PC-3 (cell line): ENCODE measurements at regions not wholly inside any gene's neighbourhood (a gene's known extent, or its start where the extent isn't known, plus 50 kb on each side); places are given as distances from the start of the nearest gene placed in this dataset.
A peak's percentile ranks its signal among the peaks of the same experiment; 100 is the strongest.

Experiments
- ATAC-seq: fragments of 200-7000 bp; cut with Tn5 transposase; 2 replicates; pipeline ENCODE4 v1.9.1; 2020; ENCODE audit warnings: mild to moderate bottlenecking, moderate library complexity
- BruUV-seq: library from RNA; stranded (reverse); fragments of 400-500 nt; replicated peaks from 2 replicates; lab custom pipeline; 2021; lab: Mats Ljungman, UMichigan
- CTCF ChIA-PET: fragments of 300-600 bp; sonication (Branson Sonifier 250); formaldehyde crosslinking; loops from one replicate; lab custom pipeline; 2022; ENCODE audit warnings: antibody characterized with exemption; lab: Charles Lee
- POLR2A ChIA-PET: fragments of 300-600 bp; sonication (Branson Sonifier 250); formaldehyde crosslinking; loops from one replicate; lab custom pipeline; 2022; ENCODE audit warnings: antibody characterized with exemption; ENCODE audit not compliant: unreplicated experiment; lab: Charles Lee
- DNase-seq: peaks from one replicate; pipeline ENCODE4 v3.0.0-alpha.2; 2015
- H2AFZ ChIP-seq: fragments of 300-600 bp; sonication (generic); 2 replicates; pipeline ENCODE4 v1.6.0; 2016; ENCODE audit warnings: antibody characterized with exemption, low read length
- H3F3A ChIP-seq: fragments of 300-600 bp; sonication (generic); one replicate; pipeline ENCODE4 v1.6.0; 2017; ENCODE audit warnings: antibody characterized with exemption, low read length, control low read depth, mild to moderate bottlenecking; ENCODE audit not compliant: unreplicated experiment
- H3K27ac ChIP-seq: fragments of 300-600 bp; sonication (generic); 2 replicates; pipeline ENCODE4 v1.5.1; 2016; ENCODE audit warnings: mild to moderate bottlenecking, low read length
- H3K27me3 ChIP-seq: fragments of 300-600 bp; sonication (generic); 2 replicates; pipeline ENCODE4 v1.6.1; 2016; ENCODE audit warnings: low read length, mixed read lengths
- H3K36me3 ChIP-seq: fragments of 300-600 bp; sonication (generic); 2 replicates; pipeline ENCODE4 v1.6.1; 2016; ENCODE audit warnings: low read depth, mixed run types, low read length, mixed read lengths
- H3K4me1 ChIP-seq: fragments of 300-600 bp; sonication (generic); 2 replicates; pipeline ENCODE4 v1.5.1; 2016; ENCODE audit warnings: low read length; ENCODE audit not compliant: insufficient read depth
- H3K4me2 ChIP-seq: fragments of 300-600 bp; sonication (generic); 2 replicates; pipeline ENCODE4 v1.6.0; 2016; ENCODE audit warnings: low read length
- H3K4me3 ChIP-seq: fragments of 300-600 bp; sonication (generic); 2 replicates; pipeline ENCODE4 v1.5.1; 2016; ENCODE audit warnings: mild to moderate bottlenecking, low read length, mixed read lengths
- H3K79me2 ChIP-seq: fragments of 300-600 bp; sonication (generic); 2 replicates; pipeline ENCODE4 v1.6.1; 2017; ENCODE audit warnings: low read length, mixed read lengths
- H3K9ac ChIP-seq: fragments of 300-600 bp; sonication (generic); 2 replicates; pipeline ENCODE4 v1.6.0; 2016; ENCODE audit warnings: mild to moderate bottlenecking, low read length
- H3K9me2 ChIP-seq: fragments of 300-600 bp; sonication (generic); replicated peaks from 2 replicates; pipeline ENCODE4 v1.6.1; 2016; ENCODE audit warnings: mixed run types, low read length, mixed read lengths
- H3K9me3 ChIP-seq: fragments of 300-600 bp; sonication (generic); 2 replicates; pipeline ENCODE4 v1.6.1; 2016; ENCODE audit warnings: low read length, mixed read lengths
- H4K20me1 ChIP-seq: fragments of 300-600 bp; sonication (generic); 2 replicates; pipeline ENCODE4 v1.6.1; 2016; ENCODE audit warnings: low read length, mixed read lengths
- CTCF ChIP-seq: fragments of 300-600 bp; sonication (generic); conservative IDR thresholded peaks from 2 replicates; pipeline ENCODE4 v1.5.1; 2017; ENCODE audit warnings: antibody characterized with exemption, low read depth, mild to moderate bottlenecking, low read length
- EZH2 ChIP-seq: fragments of 300-600 bp; sonication (generic); IDR thresholded peaks from one replicate; pipeline ENCODE4 v1.6.1; 2017; ENCODE audit warnings: antibody characterized with exemption, mild to moderate bottlenecking, low read length; ENCODE audit not compliant: unreplicated experiment
- EZH2phosphoT487 ChIP-seq: fragments of 300-600 bp; sonication (generic); IDR thresholded peaks from 2 replicates; pipeline ENCODE4 v1.6.1; 2018; ENCODE audit warnings: mild to moderate bottlenecking, antibody characterized with exemption, low read length, borderline replicate concordance
- intact Hi-C: fragments of 100-400 bp; cut with micrococcal nuclease; formaldehyde crosslinking; loops from 2 replicates; pipeline ENCODE4 v1.9.0; 2023

- ATAC-seq (no peak), DNase-seq (no peak)
- H3K79me2 ChIP-seq, result no peaks in the 10 kb centered on the region
- no peaks in the 10 kb centered on the region for H3K9me2 ChIP-seq
- no peak overlapping the region for H3K4me3 ChIP-seq
- no TSS peak for BruUV-seq
- no peak overlapping the region for H3K4me2 ChIP-seq
- POLR2A ChIA-PET, result no interaction called here
- H3K9ac ChIP-seq, result no peak overlapping the region
- no peaks in the 10 kb centered on the region for H3F3A ChIP-seq
- H3K9me3 ChIP-seq, result no peaks in the 10 kb centered on the region
- H3K27ac ChIP-seq, result no peak overlapping the region
- H3K4me1 ChIP-seq, result no peaks in the 10 kb centered on the region
- no peak overlapping the region for H2AFZ ChIP-seq
- no peaks in the 10 kb centered on the region for H3K36me3 ChIP-seq
- H3K27me3 ChIP-seq, result peaks cover 22% of the 10 kb centered on the region; the same call in 1 of the 2 replicates
- no peak for TF ChIP-seq EZH2phosphoT487
- no peak for TF ChIP-seq EZH2
- no peak for TF ChIP-seq CTCF
- no peaks in the 10 kb centered on the region for H4K20me1 ChIP-seq
- CTCF ChIA-PET, result no interaction called here
- intact Hi-C loops, result no loop called here
These were observed 59.4 kb upstream of the GZMB start for GRCh38 chr14:24693353-24693737.

GRCh38 chr14:24692382-24693352 is 58.7 kb upstream of the GZMB start:
- no peak for TF ChIP-seq CTCF
- TF ChIP-seq EZH2, result no peak
- TF ChIP-seq EZH2phosphoT487, result no peak
- CTCF ChIA-PET, result no interaction called here
- no peak overlapping the region for H3K27ac ChIP-seq
- H3K4me1 ChIP-seq, result no peaks in the 10 kb centered on the region
- no peaks in the 10 kb centered on the region for H3K36me3 ChIP-seq
- no peak overlapping the region for H3K4me3 ChIP-seq
- no peaks in the 10 kb centered on the region for H3K79me2 ChIP-seq
- intact Hi-C loops, result no loop called here
- DNase-seq (no peak), ATAC-seq (no peak)
- H3F3A ChIP-seq, result no peaks in the 10 kb centered on the region
- no peaks in the 10 kb centered on the region for H3K9me2 ChIP-seq
- H3K4me2 ChIP-seq, result no peak overlapping the region
- BruUV-seq, result no TSS peak
- peaks cover 22% of the 10 kb centered on the region; the same call in 1 of the 2 replicates for H3K27me3 ChIP-seq
- POLR2A ChIA-PET, result no interaction called here
- H3K9ac ChIP-seq, result no peak overlapping the region
- no peak overlapping the region for H2AFZ ChIP-seq
- no peaks in the 10 kb centered on the region for H4K20me1 ChIP-seq
- H3K9me3 ChIP-seq, result no peaks in the 10 kb centered on the region

GRCh38 chr14:24690492-24690891 is 56.5 kb upstream of the GZMB start:
- no peak for ATAC-seq
- CTCF ChIA-PET, result no interaction called here
- no peaks in the 10 kb centered on the region for H3K4me1 ChIP-seq

More at GRCh38 chr14:24690492-24690891, 56.5 kb upstream of the GZMB start:
- H2AFZ ChIP-seq, result no peak overlapping the region
- H3K4me3 ChIP-seq, result no peak overlapping the region
- peaks cover 22% of the 10 kb centered on the region; the same call in 1 of the 2 replicates for H3K27me3 ChIP-seq
- H3K79me2 ChIP-seq, result no peaks in the 10 kb centered on the region
- no peak overlapping the region for H3K9ac ChIP-seq
- POLR2A ChIA-PET, result no interaction called here
- intact Hi-C loops, result no loop called here
- no peak overlapping the region for H3K4me2 ChIP-seq
- H4K20me1 ChIP-seq, result no peaks in the 10 kb centered on the region
- H3F3A ChIP-seq, result no peaks in the 10 kb centered on the region
- no peak for DNase-seq
- TF ChIP-seq EZH2phosphoT487 (no peak), CTCF (0 out of 2 replicates have a peak, but pooled peaks have one; percentile 10), EZH2 (no peak)
- no peak overlapping the region for H3K27ac ChIP-seq
- no peaks in the 10 kb centered on the region for H3K36me3 ChIP-seq
- H3K9me2 ChIP-seq, result no peaks in the 10 kb centered on the region
- H3K9me3 ChIP-seq, result no peaks in the 10 kb centered on the region
- no TSS peak for BruUV-seq
